IMR-90 (cell line): ENCODE measurements at regions not wholly inside any gene's neighbourhood (a gene's known extent, or its start where the extent isn't known, plus 50 kb on each side); places are given as distances from the start of the nearest gene placed in this dataset.

ENCODE experiments used
- ATAC-seq: fragments of 200-7000 bp; cut with Tn5 transposase; 2 replicates; pipeline ENCODE4 v1.9.1; 2020; ENCODE audit warnings: low read depth, mild to moderate bottlenecking, moderate library complexity
- BruUV-seq: library from RNA; stranded (reverse); fragments of 400-500 nt; replicated peaks from 2 replicates; lab custom pipeline; 2021; lab: Mats Ljungman, UMichigan
- CTCF ChIA-PET: fragments of 300-600 bp; formaldehyde crosslinking; extraction: SDS; loops from one replicate; lab custom pipeline; 2021; ENCODE audit warnings: antibody characterized with exemption; lab: Yijun Ruan, JAX
- POLR2A ChIA-PET: fragments of 300-600 bp; sonication (Branson Sonifier 250); formaldehyde crosslinking; loops from one replicate; lab custom pipeline; 2022; ENCODE audit warnings: antibody characterized with exemption; ENCODE audit not compliant: unreplicated experiment; lab: Charles Lee
- DNase-seq: peaks from one replicate; pipeline ENCODE4 v3.0.0; 2013
- H2AFZ ChIP-seq: replicated peaks from 2 replicates; pipeline ENCODE3; 2013; ENCODE audit warnings: low read length, mild to moderate bottlenecking; ENCODE audit not compliant: poor library complexity
- H2AK5ac ChIP-seq: 2 replicates; pipeline ENCODE4 v1.6.1; 2013; ENCODE audit warnings: low read depth, low read length, inconsistent platforms
- H2AK9ac ChIP-seq: replicated peaks from 2 replicates; pipeline ENCODE3; 2013; ENCODE audit warnings: mild to moderate bottlenecking, low read depth, low read length, moderate library complexity; ENCODE audit not compliant: poor library complexity
- H2BK120ac ChIP-seq: 2 replicates; pipeline ENCODE4 v1.6.1; 2013; ENCODE audit warnings: low read depth, low read length, inconsistent platforms
- H2BK15ac ChIP-seq: 3 replicates; pipeline ENCODE4 v1.6.1; 2013; ENCODE audit warnings: low read depth, low read length, inconsistent platforms
- H2BK20ac ChIP-seq: 2 replicates; pipeline ENCODE4 v1.6.1; 2013; ENCODE audit warnings: low read depth, mild to moderate bottlenecking, inconsistent platforms, low read length, moderate library complexity
- H2BK5ac ChIP-seq: 2 replicates; pipeline ENCODE4 v1.6.1; 2013; ENCODE audit warnings: mild to moderate bottlenecking, low read depth, low read length, inconsistent platforms; ENCODE audit not compliant: poor library complexity, severe bottlenecking
- H3K14ac ChIP-seq: replicated peaks from 2 replicates; pipeline ENCODE4 v1.6.1; 2013; ENCODE audit warnings: low read depth, low read length, inconsistent platforms
- H3K18ac ChIP-seq: 2 replicates; pipeline ENCODE4 v1.6.1; 2013; ENCODE audit warnings: low read depth, low read length, control low read depth
- H3K23ac ChIP-seq: 2 replicates; pipeline ENCODE4 v1.6.1; 2013; ENCODE audit warnings: low read depth, low read length, inconsistent platforms
- H3K27ac ChIP-seq: 2 replicates; pipeline ENCODE4 v1.5.1; 2013; ENCODE audit warnings: mild to moderate bottlenecking, control low read depth, low read length; ENCODE audit not compliant: insufficient read depth
- H3K27me3 ChIP-seq: 2 replicates; pipeline ENCODE4 v1.6.1; 2013; ENCODE audit warnings: low read length; ENCODE audit not compliant: control insufficient read depth, insufficient read depth
- H3K36me3 ChIP-seq: 2 replicates; pipeline ENCODE4 v1.6.1; 2013; ENCODE audit warnings: low read length, mixed read lengths; ENCODE audit not compliant: control insufficient read depth, insufficient read depth
- H3K4ac ChIP-seq: 2 replicates; pipeline ENCODE4 v1.6.1; 2013; ENCODE audit warnings: low read depth, low read length, inconsistent platforms
- H3K4me1 ChIP-seq: 2 replicates; pipeline ENCODE4 v1.6.1; 2013; ENCODE audit warnings: low read length, mixed read lengths; ENCODE audit not compliant: control insufficient read depth, insufficient read depth
- H3K4me2 ChIP-seq: 2 replicates; pipeline ENCODE4 v1.6.1; 2013; ENCODE audit warnings: low read depth, mild to moderate bottlenecking, control low read depth, low read length, moderate library complexity
- H3K4me3 ChIP-seq: 2 replicates; pipeline ENCODE4 v1.5.1; 2013; ENCODE audit warnings: low read depth, mild to moderate bottlenecking, control low read depth, low read length, moderate library complexity; ENCODE audit not compliant: insufficient read depth
- H3K56ac ChIP-seq: 2 replicates; pipeline ENCODE4 v1.6.1; 2013; ENCODE audit warnings: low read length, inconsistent platforms; ENCODE audit not compliant: insufficient read depth; ENCODE audit errors: extremely low read depth
- H3K79me1 ChIP-seq, 2 experiments: 2 replicates each; pipeline ENCODE4 v1.6.1; 2013; ENCODE audit warnings: low read length in 2 of 2, inconsistent platforms in 1 of 2, low read depth in 1 of 2
- H3K9ac ChIP-seq: 2 replicates; pipeline ENCODE4 v1.6.1; 2013; ENCODE audit warnings: low read depth, low read length, control low read depth
- H3K9me1 ChIP-seq: 2 replicates; pipeline ENCODE4 v1.6.1; 2013; ENCODE audit warnings: low read length, inconsistent platforms; ENCODE audit not compliant: insufficient read depth
- H3K9me3 ChIP-seq: 2 replicates; pipeline ENCODE4 v1.6.1; 2013; ENCODE audit warnings: low read length; ENCODE audit not compliant: control insufficient read depth, insufficient read depth
- H4K20me1 ChIP-seq: 2 replicates; pipeline ENCODE4 v1.6.1; 2013; ENCODE audit warnings: low read length, inconsistent platforms; ENCODE audit not compliant: insufficient read depth
- H4K5ac ChIP-seq: 2 replicates; pipeline ENCODE4 v1.6.1; 2013; ENCODE audit warnings: mild to moderate bottlenecking, low read depth, low read length, control low read depth
- H4K8ac ChIP-seq, 2 experiments: 2 replicates each; pipeline ENCODE4 v1.6.1; 2013; ENCODE audit warnings: low read depth in 2 of 2, low read length in 2 of 2, control low read depth in 1 of 2, inconsistent platforms in 1 of 2
- H4K91ac ChIP-seq: 2 replicates; pipeline ENCODE4 v1.6.1; 2013; ENCODE audit warnings: low read depth, low read length, inconsistent platforms; ENCODE audit not compliant: insufficient read depth
- BHLHE40 ChIP-seq: fragments of 150-350 bp; IDR thresholded peaks from 2 replicates; pipeline ENCODE4 v1.6.1; 2016; ENCODE audit warnings: mild to moderate bottlenecking, low read depth, low read length
- CEBPB ChIP-seq: IDR thresholded peaks from 2 replicates; pipeline ENCODE4 v1.6.1; 2012; ENCODE audit warnings: low read depth, low read length, improper control_type of control experiment
- CHD1 ChIP-seq: IDR thresholded peaks from 2 replicates; pipeline ENCODE4 v1.6.1; 2012; ENCODE audit warnings: low read depth, low read length, improper control_type of control experiment
- CTCF ChIP-seq: conservative IDR thresholded peaks from 2 replicates; pipeline ENCODE4 v1.5.1; 2012; ENCODE audit warnings: mild to moderate bottlenecking, low read depth, low read length, improper control_type of control experiment
- ELK1 ChIP-seq: fragments of 150-350 bp; IDR thresholded peaks from 2 replicates; pipeline ENCODE4 v1.6.1; 2016; ENCODE audit warnings: low read depth, mild to moderate bottlenecking, low read length, moderate library complexity, borderline replicate concordance
- FOS ChIP-seq: fragments of 150-350 bp; IDR thresholded peaks from 2 replicates; pipeline ENCODE4 v1.6.1; 2016; ENCODE audit warnings: low read depth, low read length
- MAZ ChIP-seq: IDR thresholded peaks from 2 replicates; pipeline ENCODE4 v1.6.1; 2012; ENCODE audit warnings: low read depth, mild to moderate bottlenecking, low read length, improper control_type of control experiment, moderate library complexity, borderline replicate concordance
- MXI1 ChIP-seq: IDR thresholded peaks from 2 replicates; pipeline ENCODE4 v1.6.1; 2012; ENCODE audit warnings: low read depth, mild to moderate bottlenecking, low read length, moderate library complexity, borderline replicate concordance
- NFE2L2 ChIP-seq: fragments of 150-350 bp; IDR thresholded peaks from 2 replicates; pipeline ENCODE4 v1.6.1; 2016; ENCODE audit warnings: low read depth, mild to moderate bottlenecking, low read length
- RAD21 ChIP-seq: IDR thresholded peaks from 2 replicates; pipeline ENCODE4 v1.6.1; 2012; ENCODE audit warnings: low read length, improper control_type of control experiment
- RCOR1 ChIP-seq: IDR thresholded peaks from 2 replicates; pipeline ENCODE4 v1.6.1; 2012; ENCODE audit warnings: mild to moderate bottlenecking, low read length, improper control_type of control experiment; ENCODE audit not compliant: insufficient replicate concordance
- RFX5 ChIP-seq: IDR thresholded peaks from 2 replicates; pipeline ENCODE4 v1.8.0; 2012; ENCODE audit warnings: low read depth, mild to moderate bottlenecking, low read length, moderate library complexity
- SMC3 ChIP-seq: fragments of 150-350 bp; IDR thresholded peaks from 2 replicates; pipeline ENCODE4 v1.6.1; 2016; ENCODE audit warnings: low read depth, mild to moderate bottlenecking, antibody characterized with exemption, low read length, moderate library complexity
- USF2 ChIP-seq: fragments of 150-350 bp; IDR thresholded peaks from 2 replicates; pipeline ENCODE4 v1.6.1; 2017; ENCODE audit warnings: mild to moderate bottlenecking, antibody characterized with exemption, low read length, low read depth
- WGBS, 2 experiments: methylation state at CpG; one replicate each; pipeline versions ENCODE4 v1.1.5 to v1.1.7; 2013; ENCODE audit warnings: missing lambda C conversion rate in 2 of 2; ENCODE audit not compliant: insufficient read length in 1 of 2; ENCODE audit errors: extremely low coverage in 2 of 2; 5-methylcytosine and 5-hydroxymethylcytosine counted together
- dilution Hi-C: fragments of 300-500 bp; cut with HindIII; formaldehyde crosslinking; loops from one replicate; pipeline ENCODE4 v1.14.3; 2018; ENCODE audit warnings: low sequenced_read_pairs; ENCODE audit not compliant: unreplicated experiment
- in situ Hi-C: fragments of 300-500 bp; cut with MboI; formaldehyde crosslinking; loops from 3 replicates; pipeline ENCODE4 v1.14.3; 2019; ENCODE audit warnings: low sequenced_read_pairs, inconsistent platforms, mixed read lengths
- intact Hi-C: fragments of 100-400 bp; cut with micrococcal nuclease; formaldehyde crosslinking; loops from 2 replicates; pipeline ENCODE4 v1.10.0; 2022

DNA sequence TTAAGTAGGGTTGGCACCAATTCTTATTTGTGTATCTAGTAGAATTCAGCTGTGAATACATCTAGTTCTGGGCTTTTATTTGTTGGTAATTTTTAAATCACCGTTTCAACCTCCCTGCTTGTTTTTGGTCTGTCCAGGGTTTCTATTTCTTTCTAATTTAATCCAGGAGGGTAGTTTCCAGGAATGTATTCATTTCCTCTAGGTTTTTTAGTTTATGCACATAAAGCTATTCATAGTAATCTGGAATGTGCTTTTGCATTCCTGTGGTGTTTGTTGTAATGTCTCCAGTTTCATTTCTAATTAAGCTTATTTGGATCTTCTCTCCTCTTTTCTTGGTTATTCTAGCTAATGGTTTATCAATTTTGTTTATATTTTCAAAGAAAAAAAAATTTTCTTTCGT is 1361.8 kb upstream of the DDX18 start:
- no peak overlapping the region for H2AFZ ChIP-seq
- no peaks in the 10 kb centered on the region for H3K27me3 ChIP-seq
- intact Hi-C loops: no loop called here
- no peaks in the 10 kb centered on the region for H3K4me1 ChIP-seq
- no peak overlapping the region for H3K4me3 ChIP-seq
- H3K23ac ChIP-seq: no peak overlapping the region
- no peaks in the 10 kb centered on the region for H3K9me1 ChIP-seq
- H2BK20ac ChIP-seq: no peak overlapping the region
- H2AK9ac ChIP-seq: no peak overlapping the region
- no CpG with 5 or more reads among the region's 2 CpGs for WGBS, 2 experiments
- H3K14ac ChIP-seq: no peak overlapping the region
- H3K36me3 ChIP-seq: no peaks in the 10 kb centered on the region
- H4K20me1 ChIP-seq: no peaks in the 10 kb centered on the region
- CTCF ChIA-PET: no interaction called here
- in situ Hi-C loops: no loop called here
- ATAC-seq (no peak), DNase-seq (no peak)
- H2BK120ac ChIP-seq: no peak overlapping the region
- no peak overlapping the region for H2AK5ac ChIP-seq
- no peak overlapping the region for H2BK15ac ChIP-seq
- H3K4me2 ChIP-seq: no peak overlapping the region
- H2BK5ac ChIP-seq: no peak overlapping the region
- H3K56ac ChIP-seq: no peak overlapping the region
- H4K5ac ChIP-seq: no peak overlapping the region
- dilution Hi-C loops: no loop called here
- H4K8ac ChIP-seq: no peak overlapping the region
- POLR2A ChIA-PET: no interaction called here
- no peaks in the 10 kb centered on the region for H3K79me1 ChIP-seq
- no TSS peak for BruUV-seq
- TF ChIP-seq CEBPB: no peak
- TF ChIP-seq MXI1: no peak
- no peak for TF ChIP-seq USF2
- TF ChIP-seq FOS: no peak
- TF ChIP-seq SMC3: no peak
- no peak for TF ChIP-seq NFE2L2
- no peak for TF ChIP-seq RAD21
- TF ChIP-seq ELK1: no peak
- TF ChIP-seq RCOR1: no peak
- no peak for TF ChIP-seq BHLHE40
- TF ChIP-seq CTCF: no peak
- no peak for TF ChIP-seq CHD1
- TF ChIP-seq MAZ: no peak
- TF ChIP-seq RFX5: no peak
- H3K4ac ChIP-seq: no peak overlapping the region
- no peak overlapping the region for H3K27ac ChIP-seq
- H3K18ac ChIP-seq: no peak overlapping the region
- H3K9me3 ChIP-seq: peaks cover 15% of the 10 kb centered on the region
- no peak overlapping the region for H4K91ac ChIP-seq
- no peak overlapping the region for H3K9ac ChIP-seq
